ENCODE measurements at regions not wholly inside any gene's neighbourhood (a gene's known extent, or its start where the extent isn't known, plus 50 kb on each side); places are given as distances from the start of the nearest gene placed in this dataset.
"Not testable (repeated sequence)": the region's sequence is repeated elsewhere in the genome, so short reads cannot be mapped to it uniquely, and the experiment has no call there.

DNA sequence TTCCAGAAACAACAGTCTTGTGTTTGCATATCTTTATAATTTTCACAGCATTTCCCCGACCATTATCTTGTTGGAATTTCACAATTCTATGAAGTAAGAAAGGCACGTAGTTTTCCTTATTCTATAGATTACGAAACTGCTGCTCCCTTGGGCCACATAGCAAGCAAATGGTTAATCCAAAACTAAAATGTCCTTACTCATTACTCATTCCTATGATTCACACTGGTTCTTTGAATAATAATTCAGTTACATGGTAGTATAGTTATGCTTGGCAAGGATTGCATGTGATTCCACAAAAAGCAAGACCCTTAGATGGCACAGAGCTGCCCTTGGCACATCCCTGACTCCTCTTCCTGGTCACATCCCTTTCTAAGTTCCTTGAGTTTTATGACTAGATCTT is 51.2 kb downstream of the OR13H1 start:
- DNase-seq (ENCODE audit: low spot score): peak; percentile 5

GRCh38 chrX:131607792-131608369 is 64.0 kb downstream of the OR13H1 start:
- no peak for DNase-seq (ENCODE audit: low spot score)

- DNase-seq (ENCODE audit: low spot score): no peak
Observed at GRCh38 chrX:131609480-131609879, 65.6 kb downstream of the OR13H1 start.

- DNase-seq (ENCODE audit: low spot score): no peak
Observed at GRCh38 chrX:131613260-131613659, 69.4 kb downstream of the OR13H1 start.

GRCh38 chrX:131614241-131614640 is 70.4 kb downstream of the OR13H1 start:
- no peak for DNase-seq (ENCODE audit: low spot score)

DNA sequence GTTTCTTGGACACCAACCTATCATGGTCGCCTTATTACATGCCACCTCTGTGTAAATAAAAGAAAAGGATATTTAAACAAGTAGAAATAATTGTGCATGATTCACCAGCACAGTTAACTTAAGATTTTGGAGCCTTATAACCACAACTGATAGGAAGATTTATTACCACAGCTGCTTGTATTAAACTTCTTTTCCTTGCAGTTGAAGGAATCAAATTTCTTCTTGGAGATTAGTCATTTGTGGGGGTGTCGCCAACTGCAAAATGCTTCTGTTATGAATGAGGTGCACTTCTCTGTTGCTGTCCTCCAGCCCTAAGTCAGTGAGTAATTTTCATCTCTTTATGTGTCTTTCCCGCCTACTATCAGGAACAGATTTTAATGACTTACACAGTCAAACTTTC is 73.3 kb downstream of the OR13H1 start:
- peak; percentile 80 for DNase-seq (ENCODE audit: low spot score)

- DNase-seq (ENCODE audit: low spot score): peak; percentile 34
Observed at GRCh38 chrX:131621650-131622049, 77.8 kb downstream of the OR13H1 start.

- peak; percentile 2 for DNase-seq (ENCODE audit: low spot score)
Observed at GRCh38 chrX:131626681-131627296, 82.9 kb downstream of the OR13H1 start.

GRCh38 chrX:131630534-131630933 is 86.7 kb downstream of the OR13H1 start:
- no peak for DNase-seq (ENCODE audit: low spot score)

DNA sequence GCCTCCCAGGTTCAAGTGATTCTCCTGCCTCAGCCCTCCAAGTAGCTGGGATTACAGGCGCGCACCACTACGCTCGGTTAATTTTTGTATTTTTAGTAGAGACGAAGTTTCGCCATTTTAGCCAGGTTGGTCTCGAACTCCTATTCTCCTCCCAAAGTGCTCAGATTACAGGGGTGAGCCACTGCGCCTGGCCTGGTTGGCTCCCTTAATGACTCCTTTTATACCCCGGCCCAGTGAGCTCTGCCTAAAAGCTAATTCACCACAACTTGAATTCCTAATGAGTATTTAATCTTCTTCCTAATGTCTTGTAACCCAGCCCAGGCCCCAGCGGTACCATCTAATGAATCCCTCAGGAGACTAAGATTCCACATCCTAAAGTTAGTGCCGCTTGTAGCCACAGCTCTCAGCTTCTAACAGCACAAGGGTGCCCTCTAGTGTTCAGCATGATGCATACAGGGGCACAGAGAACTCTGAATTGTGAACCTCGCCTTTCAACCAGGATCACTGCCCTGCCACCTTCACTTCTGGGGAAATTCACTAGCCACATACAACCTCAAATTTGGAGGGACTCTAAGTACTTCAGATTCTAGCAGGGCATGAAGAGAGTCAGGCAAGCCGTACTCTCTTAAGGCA is 89.5 kb downstream of the OR13H1 start:
- peak; percentile 10 for DNase-seq (ENCODE audit: low spot score)

- no peak for DNase-seq (ENCODE audit: low spot score)
Observed at GRCh38 chrX:131634900-131635299, 91.0 kb downstream of the OR13H1 start.

DNA sequence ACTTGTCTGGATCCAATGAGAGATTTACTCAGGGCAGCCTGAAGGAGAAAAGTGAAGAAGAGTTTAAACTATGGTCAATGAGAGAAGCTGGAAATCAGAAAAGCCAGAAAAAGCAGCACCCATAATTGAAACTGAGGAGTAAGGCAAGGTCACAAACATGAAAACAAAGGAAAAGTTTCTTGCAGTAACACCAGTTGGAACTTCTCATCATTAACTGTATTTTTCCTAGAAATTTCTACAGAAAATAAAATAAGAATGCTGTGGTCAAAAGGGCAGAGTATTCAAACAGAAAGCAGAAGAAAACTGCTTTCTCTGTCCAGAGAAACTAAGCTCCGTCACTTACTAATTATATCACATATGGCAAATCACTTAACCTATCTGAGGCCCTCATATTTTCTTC is 102.2 kb downstream of the OR13H1 start:
- no peak for DNase-seq (ENCODE audit: low spot score)

- no peak for DNase-seq (ENCODE audit: low spot score)
Observed at GRCh38 chrX:131649741-131650140, 105.9 kb downstream of the OR13H1 start.

GRCh38 chrX:131650637-131651410 is 107.0 kb downstream of the OR13H1 start:
- peak; percentile 33 for DNase-seq (ENCODE audit: low spot score)

- DNase-seq (ENCODE audit: low spot score): not testable (repeated sequence)
Observed at GRCh38 chrX:131663726-131664125, 119.9 kb downstream of the OR13H1 start.

DNA sequence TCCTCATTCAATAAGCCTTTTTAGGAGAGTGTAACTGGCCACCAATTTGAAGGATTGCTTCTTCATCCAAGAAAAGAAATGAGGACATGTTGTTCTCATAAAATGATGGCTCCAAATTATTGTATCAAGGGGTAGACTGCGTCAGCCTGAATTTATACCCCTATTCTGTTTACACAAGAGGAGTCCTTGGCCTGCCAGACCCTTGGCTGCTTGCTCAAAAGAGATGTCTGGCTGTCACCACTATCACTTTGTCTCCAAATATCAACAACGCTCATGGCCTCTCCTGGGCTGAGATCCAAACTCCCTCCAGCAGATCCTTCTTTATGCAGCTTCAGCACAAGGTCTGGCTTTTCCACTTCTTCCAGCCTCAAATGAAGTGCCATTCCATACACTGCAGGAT is 127.9 kb downstream of the OR13H1 start:
- no peak for DNase-seq (ENCODE audit: low spot score)

DNA sequence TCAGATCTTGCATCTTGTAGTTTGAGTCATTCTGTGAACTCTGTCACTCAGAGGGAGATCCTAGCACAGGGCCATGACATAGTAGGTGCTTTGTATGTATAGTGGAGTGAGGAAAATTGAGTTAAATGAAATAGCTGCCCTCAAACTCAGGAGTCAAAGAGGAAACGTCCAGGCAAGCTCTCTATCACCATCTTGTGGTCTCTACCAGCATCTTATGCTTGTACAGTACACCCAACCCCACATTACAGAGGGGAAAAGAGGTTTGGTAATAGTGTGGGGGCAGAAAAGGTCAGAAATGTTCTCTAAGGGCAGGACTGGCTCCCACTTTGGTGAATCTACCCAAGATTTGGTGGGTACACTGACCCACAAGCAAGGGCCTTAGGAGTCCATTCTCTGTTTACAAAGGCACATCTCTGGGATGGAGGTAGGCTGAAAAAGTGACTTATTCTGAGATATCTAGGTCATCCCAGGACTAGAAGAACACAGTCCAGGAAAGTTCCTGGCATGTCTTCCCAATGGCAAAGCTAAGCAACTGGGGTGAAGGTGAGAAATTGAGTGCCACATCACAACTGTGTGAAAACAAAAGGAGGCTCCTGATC is 131.8 kb downstream of the OR13H1 start:
- peak; percentile 2 for DNase-seq (ENCODE audit: low spot score)

- peak; percentile 1 for DNase-seq (ENCODE audit: low spot score)
Observed at GRCh38 chrX:131677655-131678628, 134.1 kb downstream of the OR13H1 start.

DNA sequence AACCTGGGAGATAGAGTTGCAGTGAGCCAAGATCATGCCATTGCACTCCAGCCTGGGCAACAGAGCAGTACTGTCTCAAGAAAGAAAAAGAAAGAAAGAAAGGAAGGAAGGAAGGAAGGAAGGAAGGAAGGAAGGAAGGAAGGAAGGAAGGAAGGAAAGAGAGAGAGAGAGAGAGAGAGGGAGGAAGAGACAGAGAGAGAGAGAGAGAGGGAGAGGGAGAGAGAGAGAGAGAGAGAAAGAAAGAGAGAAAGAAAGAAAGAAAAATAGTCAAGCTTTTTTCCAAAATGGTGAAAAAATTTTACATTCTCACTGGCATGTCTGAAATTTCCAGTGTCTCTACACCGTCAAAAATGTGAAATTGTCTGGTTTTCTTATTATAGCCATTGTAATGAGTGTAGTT is 138.9 kb downstream of the OR13H1 start:
- DNase-seq (ENCODE audit: low spot score): not testable (repeated sequence)

GRCh38 chrX:131693359-131693758 is 149.5 kb downstream of the OR13H1 start:
- no peak for DNase-seq (ENCODE audit: low spot score)

GRCh38 chrX:131696989-131697388 is 153.1 kb downstream of the OR13H1 start:
- DNase-seq (ENCODE audit: low spot score): not testable (repeated sequence)
